ENCODE measurements at regions not wholly inside any gene's neighbourhood (a gene's known extent, or its start where the extent isn't known, plus 50 kb on each side); places are given as distances from the start of the nearest gene placed in this dataset.

GRCh38 chr3:135326851-135327250, 531.8 kb downstream of the EPHB1 start:
- Histone ChIP-seq H3K27me3 (no peaks in the 10 kb centered on the region), H3K4me1 (no peaks in the 10 kb centered on the region), H3K4me3 (no peak overlapping the region), H3K27ac (no peak overlapping the region), H3K9me3 (no peaks in the 10 kb centered on the region), H3K36me3 (no peaks in the 10 kb centered on the region)
- no peak for DNase-seq (ENCODE audit: low spot score)
- TF ChIP-seq, protein P1, sequence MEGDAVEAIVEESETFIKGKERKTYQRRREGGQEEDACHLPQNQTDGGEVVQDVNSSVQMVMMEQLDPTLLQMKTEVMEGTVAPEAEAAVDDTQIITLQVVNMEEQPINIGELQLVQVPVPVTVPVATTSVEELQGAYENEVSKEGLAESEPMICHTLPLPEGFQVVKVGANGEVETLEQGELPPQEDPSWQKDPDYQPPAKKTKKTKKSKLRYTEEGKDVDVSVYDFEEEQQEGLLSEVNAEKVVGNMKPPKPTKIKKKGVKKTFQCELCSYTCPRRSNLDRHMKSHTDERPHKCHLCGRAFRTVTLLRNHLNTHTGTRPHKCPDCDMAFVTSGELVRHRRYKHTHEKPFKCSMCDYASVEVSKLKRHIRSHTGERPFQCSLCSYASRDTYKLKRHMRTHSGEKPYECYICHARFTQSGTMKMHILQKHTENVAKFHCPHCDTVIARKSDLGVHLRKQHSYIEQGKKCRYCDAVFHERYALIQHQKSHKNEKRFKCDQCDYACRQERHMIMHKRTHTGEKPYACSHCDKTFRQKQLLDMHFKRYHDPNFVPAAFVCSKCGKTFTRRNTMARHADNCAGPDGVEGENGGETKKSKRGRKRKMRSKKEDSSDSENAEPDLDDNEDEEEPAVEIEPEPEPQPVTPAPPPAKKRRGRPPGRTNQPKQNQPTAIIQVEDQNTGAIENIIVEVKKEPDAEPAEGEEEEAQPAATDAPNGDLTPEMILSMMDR (IDR thresholded peaks at IDR 0.05) = no peak

DNA sequence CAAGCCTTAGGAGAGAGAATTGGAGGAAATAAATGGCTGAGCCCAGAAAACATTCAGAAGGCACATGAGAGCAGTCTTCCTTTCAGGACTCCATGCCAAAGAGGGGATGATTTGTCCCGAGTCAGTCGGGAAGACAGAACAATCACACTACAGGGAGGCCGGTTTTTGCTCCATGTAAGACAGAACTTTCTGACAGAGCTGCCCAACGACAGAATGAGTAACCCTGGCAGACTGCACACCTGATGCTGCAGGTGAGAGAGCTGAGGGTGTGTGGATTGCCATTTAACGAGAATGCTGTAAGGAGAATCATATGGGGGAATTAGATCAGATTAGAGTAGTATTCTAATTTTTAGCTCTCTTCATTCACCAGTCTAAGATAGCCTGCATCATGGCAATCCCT, 533.0 kb downstream of the EPHB1 start:
- no peaks in the 10 kb centered on the region for H3K36me3 ChIP-seq
- no peaks in the 10 kb centered on the region for H3K27me3 ChIP-seq
- no peaks in the 10 kb centered on the region for H3K4me1 ChIP-seq
- no peak overlapping the region for H3K4me3 ChIP-seq
- DNase-seq (ENCODE audit: low spot score) = no peak
- H3K27ac ChIP-seq = no peak overlapping the region
- TF ChIP-seq, protein P1 (IDR thresholded peaks at IDR 0.05) = no peak
- no peaks in the 10 kb centered on the region for H3K9me3 ChIP-seq

DNA sequence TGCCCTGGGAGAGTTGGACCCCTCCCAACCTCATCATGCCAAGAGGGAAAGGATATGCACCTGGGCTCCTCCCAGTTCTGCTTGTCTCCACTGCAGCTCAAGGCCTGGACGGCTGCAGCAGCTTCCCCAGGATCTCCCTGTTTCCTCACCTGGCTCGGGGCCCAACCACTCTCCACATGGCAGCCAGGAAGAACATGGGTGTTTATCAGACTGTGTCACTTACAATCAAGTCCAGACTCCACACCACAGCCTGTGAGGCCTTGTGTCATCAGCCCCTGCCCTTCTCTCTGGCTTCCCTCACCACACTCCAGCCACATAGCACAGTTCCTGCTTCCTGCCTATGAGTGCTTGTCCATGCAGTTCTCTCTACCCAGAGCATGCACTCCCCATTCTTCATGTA, 534.4 kb downstream of the EPHB1 start:
- Histone ChIP-seq H3K36me3 (no peaks in the 10 kb centered on the region), H3K27me3 (no peaks in the 10 kb centered on the region), H3K27ac (no peak overlapping the region), H3K9me3 (no peaks in the 10 kb centered on the region), H3K4me3 (no peak overlapping the region), H3K4me1 (no peaks in the 10 kb centered on the region)
- TF ChIP-seq, protein P1 (IDR thresholded peaks at IDR 0.05) = no peak
- DNase-seq (ENCODE audit: low spot score) = no peak

GRCh38 chr3:135337192-135337591, 542.1 kb downstream of the EPHB1 start:
- TF ChIP-seq, protein P1 (IDR thresholded peaks at IDR 0.05) = no peak
- H3K9me3 ChIP-seq = peaks cover 0 to 8% of the 10 kb centered on the region in 2 donors
- no peaks in the 10 kb centered on the region for H3K36me3 ChIP-seq
- H3K4me3 ChIP-seq = no peak overlapping the region
- H3K27me3 ChIP-seq = no peaks in the 10 kb centered on the region
- no peak overlapping the region for H3K27ac ChIP-seq
- H3K4me1 ChIP-seq = no peaks in the 10 kb centered on the region
- no peak for DNase-seq (ENCODE audit: low spot score)

GRCh38 chr3:135348690-135349089, 553.6 kb downstream of the EPHB1 start:
- no peak for DNase-seq (ENCODE audit: low spot score)
- Histone ChIP-seq H3K27ac (no peak overlapping the region), H3K27me3 (no peaks in the 10 kb centered on the region), H3K4me1 (no peaks in the 10 kb centered on the region), H3K4me3 (no peak overlapping the region), H3K9me3 (no peaks in the 10 kb centered on the region), H3K36me3 (no peaks in the 10 kb centered on the region)
- TF ChIP-seq, protein P1 (IDR thresholded peaks at IDR 0.05) = no peak

DNA sequence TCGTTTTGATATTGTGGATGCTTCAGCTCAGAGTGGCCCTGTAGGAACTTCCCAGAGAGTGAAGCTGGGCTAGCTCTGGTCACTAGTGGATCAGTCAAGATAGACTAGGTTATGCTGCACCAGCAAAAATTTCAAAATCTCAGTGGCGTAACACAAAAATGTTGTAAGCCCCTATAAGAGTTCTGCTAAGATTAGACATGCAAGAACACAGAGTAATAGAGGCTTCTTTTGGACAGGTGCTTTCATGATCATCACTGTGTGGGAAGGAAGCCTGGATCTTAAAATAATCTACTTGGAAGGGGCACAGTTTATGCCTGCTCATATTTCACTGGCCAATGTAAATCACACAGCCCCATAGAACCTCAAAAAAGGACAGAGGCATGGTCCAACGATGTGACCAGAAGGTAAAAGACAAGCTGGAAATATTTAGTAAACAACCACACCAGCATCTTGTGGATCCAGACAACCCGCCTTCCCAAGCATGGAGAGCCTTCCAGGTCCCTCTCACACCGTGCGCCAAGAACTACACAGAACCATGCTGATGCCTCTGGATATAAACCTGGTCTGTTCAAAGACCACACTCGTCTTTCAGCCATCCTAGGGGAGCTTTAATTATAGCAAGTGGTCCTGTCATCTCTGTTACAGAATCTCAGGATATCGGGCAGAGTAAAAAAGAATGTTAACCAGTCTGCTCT, 554.3 kb downstream of the EPHB1 start:
- TF ChIP-seq, protein P1 (IDR thresholded peaks at IDR 0.05) = no peak
- H3K9me3 ChIP-seq = no peaks in the 10 kb centered on the region
- H3K36me3 ChIP-seq = no peaks in the 10 kb centered on the region
- H3K4me1 ChIP-seq = no peaks in the 10 kb centered on the region
- H3K4me3 ChIP-seq = no peak overlapping the region
- no peaks in the 10 kb centered on the region for H3K27me3 ChIP-seq
- DNase-seq (ENCODE audit: low spot score) = no peak
- no peak overlapping the region for H3K27ac ChIP-seq

Measured in right atrium auricular region (tissue), 2 donors.